ENCODE measurements at regions not wholly inside any gene's neighbourhood (a gene's known extent, or its start where the extent isn't known, plus 50 kb on each side); places are given as distances from the start of the nearest gene placed in this dataset.
"Not testable (repeated sequence)": the region's sequence is repeated elsewhere in the genome, so short reads cannot be mapped to it uniquely, and the experiment has no call there.

DNA sequence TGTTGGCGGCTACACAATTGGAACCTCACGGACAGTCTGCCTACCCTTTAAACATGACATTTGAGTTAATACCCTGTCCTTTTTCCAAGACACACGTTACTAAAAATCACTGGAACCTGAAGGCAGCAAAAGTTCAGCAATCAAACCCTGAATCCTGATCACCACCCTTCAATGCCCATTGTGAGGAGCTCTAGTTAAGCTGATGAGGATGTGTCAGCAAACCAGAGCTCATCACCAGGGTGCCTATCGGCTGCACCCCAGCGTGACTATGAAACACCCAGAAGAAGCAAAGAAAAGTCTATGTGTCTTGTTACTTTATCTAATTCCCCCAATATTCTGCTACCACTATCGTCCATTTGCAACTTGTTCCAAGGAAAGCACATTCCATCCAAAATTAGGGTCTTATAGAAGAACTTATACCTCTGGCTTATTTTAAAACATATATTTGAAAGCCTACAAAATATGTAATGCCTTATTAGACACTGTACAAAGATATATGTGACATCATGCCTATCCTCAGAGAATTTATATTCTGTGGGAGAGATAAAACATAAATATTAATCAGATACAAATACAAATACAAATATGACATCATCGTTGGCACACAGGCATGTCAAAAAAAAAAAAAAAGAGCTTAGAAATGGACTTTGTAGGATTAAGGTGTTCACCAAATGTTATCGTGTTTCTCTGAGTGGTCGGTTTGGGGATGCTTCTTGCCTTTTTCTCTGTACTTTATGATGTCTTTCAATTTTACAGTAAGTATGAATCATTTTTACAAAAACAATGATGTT is 219.7 kb upstream of the SETMAR start:
- WGBS (ENCODE audit: low lambda C conversion rate) = 2% methylated on average over 9 of the region's 9 CpGs
- Histone ChIP-seq H3K9me3 (no peaks in the 10 kb centered on the region), H4K20me1 (ENCODE audit: insufficient read depth) (no peaks in the 10 kb centered on the region)

DNA sequence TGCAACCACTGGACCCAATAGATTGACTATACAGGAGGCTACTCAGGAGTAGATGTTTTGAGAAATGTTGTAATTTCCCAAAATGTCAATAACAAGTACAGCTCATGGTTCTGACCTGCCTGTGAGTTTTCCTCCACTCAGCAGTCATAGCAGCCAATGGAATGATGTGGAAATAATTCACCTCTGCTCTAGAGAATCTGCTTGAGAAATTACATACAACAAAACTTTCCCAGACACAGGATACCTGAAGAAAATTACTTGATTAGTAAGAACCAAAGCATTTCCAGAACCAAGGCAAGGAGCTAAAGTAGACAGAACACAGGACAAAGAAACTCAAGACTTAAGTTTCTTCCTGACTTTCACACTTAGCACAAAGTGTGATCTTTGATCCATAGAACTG is 218.9 kb upstream of the SETMAR start:
- Histone ChIP-seq H3K27ac (ENCODE audit: low read depth in 2 of 2, low read length in 1 of 2) (no peak overlapping the region), H4K20me1 (ENCODE audit: insufficient read depth) (no peaks in the 10 kb centered on the region), H2AFZ (ENCODE audit: low read depth) (no peak overlapping the region), H3K4me3 (ENCODE audit: low read depth in 2 of 2, low read length in 1 of 2) (no peak overlapping the region), H3K9me3 (no peaks in the 10 kb centered on the region), H3K27me3 (ENCODE audit: insufficient read depth) (no peaks in the 10 kb centered on the region), H3K79me2 (ENCODE audit: insufficient read depth) (no peaks in the 10 kb centered on the region), H3F3A (replicated peaks; ENCODE audit: insufficient read depth) (no peaks in the 10 kb centered on the region), H3K9me2 (no peaks in the 10 kb centered on the region), H3K4me1 (ENCODE audit: control insufficient read depth in 1 of 2, insufficient read depth in 2 of 2, low read depth in 1 of 2, low read length in 1 of 2) (no peaks in the 10 kb centered on the region), H3K4me2 (no peak overlapping the region), H3K36me3 (replicated peaks in 1 of 2; ENCODE audit: control insufficient read depth in 1 of 2, insufficient read depth in 2 of 2, low read length in 1 of 2) (no peaks in the 10 kb centered on the region), H3K9ac (no peak overlapping the region)
- ChIA-PET CTCF (no interaction called here), POLR2A (no interaction called here)
- no peak for TF ChIP-seq TAF1 (IDR thresholded peaks at IDR 0.05; ENCODE audit: borderline replicate concordance, low read depth, low read length)
- TF ChIP-seq EP300 (IDR thresholded peaks at IDR 0.05; ENCODE audit: borderline replicate concordance in 1 of 2, low read depth in 1 of 2, low read length in 1 of 2) = no peak
- TF ChIP-seq TEAD4 (IDR thresholded peaks at IDR 0.05; ENCODE audit: borderline replicate concordance, insufficient read depth) = no peak
- TF ChIP-seq, protein P1, sequence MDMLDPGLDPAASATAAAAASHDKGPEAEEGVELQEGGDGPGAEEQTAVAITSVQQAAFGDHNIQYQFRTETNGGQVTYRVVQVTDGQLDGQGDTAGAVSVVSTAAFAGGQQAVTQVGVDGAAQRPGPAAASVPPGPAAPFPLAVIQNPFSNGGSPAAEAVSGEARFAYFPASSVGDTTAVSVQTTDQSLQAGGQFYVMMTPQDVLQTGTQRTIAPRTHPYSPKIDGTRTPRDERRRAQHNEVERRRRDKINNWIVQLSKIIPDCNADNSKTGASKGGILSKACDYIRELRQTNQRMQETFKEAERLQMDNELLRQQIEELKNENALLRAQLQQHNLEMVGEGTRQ (IDR thresholded peaks at IDR 0.05; ENCODE audit: borderline replicate concordance, low read depth, low read length) = no peak
- TF ChIP-seq YY1 (IDR thresholded peaks at IDR 0.05; ENCODE audit: low read depth) = no peak
- no peak for TF ChIP-seq TCF12 (IDR thresholded peaks at IDR 0.05)
- no peak for TF ChIP-seq POLR2AphosphoS5 (IDR thresholded peaks at IDR 0.05; ENCODE audit: low read depth, low read length)
- TF ChIP-seq RXRA (IDR thresholded peaks at IDR 0.05; ENCODE audit: borderline replicate concordance, low read depth) = no peak
- DNase-seq = no peak

More for the DNA sequence above, 219.7 kb upstream of the SETMAR start:
- H3K27ac ChIP-seq (ENCODE audit: low read depth in 2 of 2, low read length in 1 of 2) = no peak overlapping the region
- H3K4me1 ChIP-seq (ENCODE audit: control insufficient read depth in 1 of 2, insufficient read depth in 2 of 2, low read depth in 1 of 2, low read length in 1 of 2) = no peaks in the 10 kb centered on the region
- TF ChIP-seq RAD21 (IDR thresholded peaks at IDR 0.05; ENCODE audit: low read length) = peak; percentile 4; the same call in 1 of the 2 replicates
- TF ChIP-seq GATA2 (CRISPR knock-in tag; IDR thresholded peaks at IDR 0.05) = no peak
- no peak overlapping the region for H3K4me2 ChIP-seq
- H3K36me3 ChIP-seq (replicated peaks in 1 of 2; ENCODE audit: control insufficient read depth in 1 of 2, insufficient read depth in 2 of 2, low read length in 1 of 2) = no peaks in the 10 kb centered on the region
- H3F3A ChIP-seq (replicated peaks; ENCODE audit: insufficient read depth) = no peaks in the 10 kb centered on the region
- ChIA-PET POLR2A (no interaction called here), CTCF (no interaction called here)
- no peak overlapping the region for H2AFZ ChIP-seq (ENCODE audit: low read depth)
- no peaks in the 10 kb centered on the region for H3K9me2 ChIP-seq
- H3K27me3 ChIP-seq (ENCODE audit: insufficient read depth) = no peaks in the 10 kb centered on the region
- H3K9ac ChIP-seq = no peak overlapping the region
- H3K4me3 ChIP-seq (ENCODE audit: low read depth in 2 of 2, low read length in 1 of 2) = no peak overlapping the region
- DNase-seq = no peak
- H3K79me2 ChIP-seq (ENCODE audit: insufficient read depth) = no peaks in the 10 kb centered on the region

DNA sequence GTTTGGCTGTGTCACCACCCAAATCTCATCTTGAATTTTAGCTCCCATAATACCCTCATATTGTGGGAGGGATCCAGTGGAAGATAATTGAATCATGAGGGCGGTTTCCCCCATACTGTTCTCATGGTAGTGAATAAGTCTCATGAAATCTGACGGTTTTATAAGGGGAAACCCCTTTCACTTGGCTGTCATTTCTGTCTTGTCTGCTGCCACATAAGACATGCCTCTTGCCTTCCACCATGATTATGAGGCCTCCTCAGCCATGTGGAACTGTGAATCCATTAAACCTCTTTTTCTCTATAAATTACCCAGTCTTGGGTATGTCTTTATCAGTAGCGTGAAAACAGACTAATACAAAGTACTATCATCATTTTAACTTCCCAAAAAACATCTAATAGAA is 216.5 kb upstream of the SETMAR start:
- H3K27me3 ChIP-seq (ENCODE audit: insufficient read depth); H3K9me3 ChIP-seq; H3K9me2 ChIP-seq; H3K4me2 ChIP-seq; H4K20me1 ChIP-seq (ENCODE audit: insufficient read depth); H3K36me3 ChIP-seq (replicated peaks in 1 of 2; ENCODE audit: control insufficient read depth in 1 of 2, insufficient read depth in 2 of 2, low read length in 1 of 2); DNase-seq; H3K4me1 ChIP-seq (ENCODE audit: control insufficient read depth in 1 of 2, insufficient read depth in 2 of 2, low read depth in 1 of 2, low read length in 1 of 2); H3F3A ChIP-seq (replicated peaks; ENCODE audit: insufficient read depth); H2AFZ ChIP-seq (ENCODE audit: low read depth); H3K27ac ChIP-seq (ENCODE audit: low read depth in 2 of 2, low read length in 1 of 2); H3K9ac ChIP-seq; H3K79me2 ChIP-seq (ENCODE audit: insufficient read depth); POLR2A ChIA-PET; H3K4me3 ChIP-seq (ENCODE audit: low read depth in 2 of 2, low read length in 1 of 2); CTCF ChIA-PET: not testable (repeated sequence)
- 5% methylated on average over 3 of the region's 3 CpGs for WGBS (ENCODE audit: low lambda C conversion rate)
